A549 (cell line): ENCODE measurements at regions not wholly inside any gene's neighbourhood (a gene's known extent, or its start where the extent isn't known, plus 50 kb on each side); places are given as distances from the start of the nearest gene placed in this dataset.

Experiments
- ATAC-seq, 2 experiments: fragments of 200-7000 bp in 1 of 2; fragments of >200 bp in 1 of 2; cut with Nextera tagmentation in 1 of 2; cut with Tn5 transposase in 1 of 2; 3 replicates each; pipeline versions ENCODE4 v1.8.0 to v1.9.1; 2018 to 2020; ENCODE audit warnings: mild to moderate bottlenecking in 1 of 2, moderate library complexity in 1 of 2
- CTCF ChIA-PET: fragments of 300-600 bp; sonication (Branson Sonifier 250); formaldehyde crosslinking; extraction: SDS; loops from one replicate; lab custom pipeline; 2021; ENCODE audit warnings: antibody characterized with exemption, inconsistent platforms; lab: Yijun Ruan, JAX
- POLR2A ChIA-PET: fragments of 350-600 bp; formaldehyde crosslinking; extraction: SDS; loops from one replicate; lab custom pipeline; 2021; ENCODE audit warnings: antibody characterized with exemption, inconsistent platforms; lab: Yijun Ruan, JAX
- DNase-seq, 2 experiments: peaks; one replicate each; pipeline versions ENCODE4 v3.0.0 to v3.0.0-alpha.2; 2011 to 2016; ENCODE audit warnings: low read depth in 1 of 2, low spot score in 1 of 2
- FAIRE-seq: peaks from 2 replicates; lab custom pipeline; 2011; peaks lifted over from hg19 to GRCh38; lab: Jason Lieb, UNC
- H3K27ac ChIP-seq, 2 experiments: fragments of >200 bp; sonication (Bioruptor Twin); formaldehyde crosslinking; 3 replicates each; pipeline ENCODE4 v1.5.1; 2016 to 2017
- H3K4me1 ChIP-seq: fragments of >200 bp; sonication (Bioruptor Twin); formaldehyde crosslinking; 3 replicates; pipeline ENCODE4 v1.6.1; 2016
- H3K4me2 ChIP-seq: fragments of >200 bp; sonication (Bioruptor Twin); formaldehyde crosslinking; 3 replicates; pipeline ENCODE4 v1.6.1; 2016
- H3K4me3 ChIP-seq: fragments of >200 bp; sonication (Bioruptor Twin); formaldehyde crosslinking; 3 replicates; pipeline ENCODE4 v1.5.1; 2016
- H3K9me3 ChIP-seq: fragments of >200 bp; sonication (Bioruptor Twin); formaldehyde crosslinking; 3 replicates; pipeline ENCODE4 v1.6.1; 2016
- BHLHE40 ChIP-seq: IDR thresholded peaks from 2 replicates; pipeline ENCODE4 v1.6.1; 2012; ENCODE audit warnings: low read depth, low read length, inconsistent platforms
- CHD2 ChIP-seq: fragments of 150-350 bp; IDR thresholded peaks from 2 replicates; pipeline ENCODE4 v1.6.1; 2014; ENCODE audit warnings: low read length; ENCODE audit not compliant: partially characterized antibody
- EHMT2 ChIP-seq: fragments of 200-600 bp; sonication (generic); IDR thresholded peaks from 2 replicates; pipeline ENCODE4 v1.6.1; 2016; ENCODE audit warnings: antibody characterized with exemption, low read depth, mild to moderate bottlenecking, moderate library complexity
- FOSB ChIP-seq: fragments of 250-450 bp; sonication (Bioruptor Pico); IDR thresholded peaks from 2 replicates; pipeline ENCODE4 v1.5.0; 2020; ENCODE audit warnings: mild to moderate bottlenecking, moderate library complexity
- FOSL2 ChIP-seq, 2 experiments: fragments of 450-650 bp in 1 of 2; fragments of >200 bp in 1 of 2; sonication (Bioruptor Twin) in 1 of 2; formaldehyde crosslinking; IDR thresholded peaks; 2 replicates each; pipeline versions ENCODE4 v1.5.0 to v1.6.1; 2016 to 2020; ENCODE audit warnings: mild to moderate bottlenecking in 1 of 2, moderate library complexity in 1 of 2
- GATA3 ChIP-seq: IDR thresholded peaks from 2 replicates; pipeline ENCODE4 v1.6.1; 2012; ENCODE audit warnings: borderline replicate concordance
- HDAC2 ChIP-seq: fragments of 200-600 bp; sonication (generic); IDR thresholded peaks from 2 replicates; pipeline ENCODE4 v1.6.1; 2016
- HOXA7 ChIP-seq: fragments of 250-450 bp; sonication (Bioruptor Pico); IDR thresholded peaks from 2 replicates; pipeline ENCODE4 v1.5.0; 2020; ENCODE audit warnings: mild to moderate bottlenecking, moderate library complexity
- JUN ChIP-seq, 2 experiments: fragments of >200 bp; sonication (Bioruptor Twin); formaldehyde crosslinking; IDR thresholded peaks; 2 replicates in 1 of 2; 3 replicates in 1 of 2; pipeline ENCODE4 v1.6.1; 2016 to 2017
- KDM1A ChIP-seq: fragments of 200-600 bp; sonication (generic); IDR thresholded peaks from 2 replicates; pipeline ENCODE4 v1.6.1; 2016; ENCODE audit warnings: low read depth, mild to moderate bottlenecking
- KDM5A ChIP-seq: fragments of 200-600 bp; sonication (generic); IDR thresholded peaks from 2 replicates; pipeline ENCODE4 v1.6.1; 2016; ENCODE audit warnings: antibody characterized with exemption, mild to moderate bottlenecking
- NPAS2 ChIP-seq: fragments of 250-450 bp; sonication (Bioruptor Pico); IDR thresholded peaks from 2 replicates; pipeline ENCODE4 v1.8.0; 2022; ENCODE audit warnings: mild to moderate bottlenecking, moderate library complexity, borderline replicate concordance
- PHF8 ChIP-seq: fragments of 200-600 bp; sonication (generic); IDR thresholded peaks from 2 replicates; pipeline ENCODE4 v1.6.1; 2016; ENCODE audit warnings: low read depth, mild to moderate bottlenecking, antibody characterized with exemption, moderate library complexity, borderline replicate concordance
- POLR2A ChIP-seq: IDR thresholded peaks from 2 replicates; pipeline ENCODE4 v1.6.1; 2012; ENCODE audit warnings: mild to moderate bottlenecking, low read length
- RNF2 ChIP-seq: fragments of 200-600 bp; sonication (generic); IDR thresholded peaks from 2 replicates; pipeline ENCODE4 v1.6.1; 2016; ENCODE audit warnings: low read depth, mild to moderate bottlenecking, antibody characterized with exemption, moderate library complexity, borderline replicate concordance
- SMC3 ChIP-seq: fragments of >200 bp; sonication (Bioruptor Twin); formaldehyde crosslinking; IDR thresholded peaks from 3 replicates; pipeline ENCODE4 v1.6.1; 2018; ENCODE audit warnings: inconsistent platforms
- TFCP2L1 ChIP-seq: fragments of 250-450 bp; sonication (Bioruptor Pico); IDR thresholded peaks from 2 replicates; pipeline ENCODE4 v1.5.0; 2021; ENCODE audit warnings: mild to moderate bottlenecking
- TP53 ChIP-seq: fragments of 250-450 bp; sonication (Bioruptor Pico); IDR thresholded peaks from 2 replicates; pipeline ENCODE4 v1.5.0; 2021; ENCODE audit warnings: mild to moderate bottlenecking, moderate library complexity
- ZNF302 ChIP-seq: fragments of 250-450 bp; sonication (Bioruptor Pico); IDR thresholded peaks from 2 replicates; pipeline ENCODE4 v1.9.0; 2021; ENCODE audit warnings: inconsistent platforms, mild to moderate bottlenecking, moderate library complexity
- WGBS: methylation state at CpG from one replicate; pipeline ENCODE4 v1.1.6; 2017; ENCODE audit errors: missing lambda C conversion rate; 5-methylcytosine and 5-hydroxymethylcytosine counted together
- TF ChIP-seq, protein P1 (sequence below): fragments of 450-650 bp; IDR thresholded peaks from 2 replicates; pipeline ENCODE4 v1.6.1; 2014; ENCODE audit warnings: antibody characterized with exemption
- TF ChIP-seq, protein P2 (sequence below): fragments of 250-450 bp; sonication (Bioruptor Pico); IDR thresholded peaks from 2 replicates; pipeline ENCODE4 v1.5.0; 2021; ENCODE audit warnings: mild to moderate bottlenecking, moderate library complexity, borderline replicate concordance
- TF ChIP-seq, protein P3 (sequence below): fragments of >200 bp; sonication (Bioruptor Twin); formaldehyde crosslinking; IDR thresholded peaks from 3 replicates; pipeline ENCODE4 v1.6.1; 2016
- TF ChIP-seq, protein P4 (sequence below): fragments of 250-450 bp; sonication (Bioruptor Pico); IDR thresholded peaks from 2 replicates; pipeline ENCODE4 v1.5.0; 2020; ENCODE audit warnings: low read depth, mild to moderate bottlenecking, moderate library complexity
- TF ChIP-seq, protein P5 (sequence below): fragments of >200 bp; sonication (Bioruptor Twin); formaldehyde crosslinking; IDR thresholded peaks from 3 replicates; pipeline ENCODE4 v1.5.1; 2016
- TF ChIP-seq, protein P6 (sequence below): IDR thresholded peaks from 2 replicates; pipeline ENCODE4 v1.6.1; 2012; ENCODE audit warnings: low read depth, borderline replicate concordance

DNA sequence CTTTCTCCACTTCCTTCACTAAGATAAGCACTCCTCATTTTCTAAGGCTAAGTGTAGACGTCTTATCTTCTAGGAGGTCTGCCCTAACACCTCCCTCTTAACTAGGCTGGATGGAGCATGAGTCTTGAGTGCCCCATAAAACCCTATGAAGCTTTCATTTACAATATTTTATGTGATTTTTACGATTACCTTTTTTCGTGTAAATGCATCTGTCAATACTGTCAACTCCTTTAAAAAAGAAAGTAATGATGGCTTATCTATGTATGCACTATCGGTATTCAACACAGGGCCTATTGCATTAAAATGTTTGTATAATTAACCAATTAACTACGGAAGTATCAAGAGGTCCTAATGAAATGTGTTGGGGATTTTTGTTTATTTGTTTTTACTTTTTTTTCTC lies 156.0 kb upstream of the FAM83B start:
- Histone ChIP-seq H3K4me2 (no peak overlapping the region), H3K4me3 (no peak overlapping the region)

DNA sequence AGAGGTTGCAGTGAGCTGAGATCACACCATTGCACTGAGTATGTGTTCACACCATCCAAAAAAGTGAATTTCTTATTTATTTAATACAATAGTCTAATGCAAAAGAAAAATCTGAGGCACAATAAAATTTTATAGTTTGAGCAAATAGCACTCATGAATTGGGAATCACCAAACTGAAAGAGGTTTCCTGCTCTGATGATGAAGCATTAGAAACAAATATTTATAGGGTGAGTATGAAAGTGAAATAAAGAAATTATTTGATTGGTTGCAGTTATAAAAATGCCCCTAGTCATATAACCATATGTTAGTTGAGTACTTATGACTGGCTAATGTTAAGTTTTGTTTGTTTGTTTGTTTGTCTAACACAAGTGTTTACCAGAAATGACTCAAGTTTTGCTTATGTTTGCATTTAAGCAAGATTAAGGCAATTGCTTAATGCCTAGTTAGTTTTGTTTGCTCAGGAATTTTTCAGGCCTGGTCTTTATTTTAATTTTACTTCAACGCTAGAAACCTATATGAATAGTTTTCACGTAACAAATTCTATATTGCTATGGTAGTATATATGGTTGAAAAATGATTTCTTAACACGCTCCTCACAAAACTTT lies 151.5 kb upstream of the FAM83B start:
- ChIA-PET CTCF (interaction anchor here (0.6 kb wide), 1 partner anchor 143 kb away, joined by 3 read pairs; no protein-coding TSS in a partner anchor), POLR2A (no interaction called here)
- 87% methylated on average over 3 of the region's 3 CpGs for WGBS
- Histone ChIP-seq H3K9me3 (no peaks in the 10 kb centered on the region), H3K4me2 (no peak overlapping the region), H3K27ac (no peak overlapping the region), H3K4me3 (no peak overlapping the region), H3K4me1 (no peaks in the 10 kb centered on the region)
- ATAC-seq (no peak), DNase-seq (no peak), FAIRE-seq (no peak)
- TF ChIP-seq FOSB = no peak
- TF ChIP-seq, protein P1, sequence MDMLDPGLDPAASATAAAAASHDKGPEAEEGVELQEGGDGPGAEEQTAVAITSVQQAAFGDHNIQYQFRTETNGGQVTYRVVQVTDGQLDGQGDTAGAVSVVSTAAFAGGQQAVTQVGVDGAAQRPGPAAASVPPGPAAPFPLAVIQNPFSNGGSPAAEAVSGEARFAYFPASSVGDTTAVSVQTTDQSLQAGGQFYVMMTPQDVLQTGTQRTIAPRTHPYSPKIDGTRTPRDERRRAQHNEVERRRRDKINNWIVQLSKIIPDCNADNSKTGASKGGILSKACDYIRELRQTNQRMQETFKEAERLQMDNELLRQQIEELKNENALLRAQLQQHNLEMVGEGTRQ = no peak
- TF ChIP-seq, protein P2, sequence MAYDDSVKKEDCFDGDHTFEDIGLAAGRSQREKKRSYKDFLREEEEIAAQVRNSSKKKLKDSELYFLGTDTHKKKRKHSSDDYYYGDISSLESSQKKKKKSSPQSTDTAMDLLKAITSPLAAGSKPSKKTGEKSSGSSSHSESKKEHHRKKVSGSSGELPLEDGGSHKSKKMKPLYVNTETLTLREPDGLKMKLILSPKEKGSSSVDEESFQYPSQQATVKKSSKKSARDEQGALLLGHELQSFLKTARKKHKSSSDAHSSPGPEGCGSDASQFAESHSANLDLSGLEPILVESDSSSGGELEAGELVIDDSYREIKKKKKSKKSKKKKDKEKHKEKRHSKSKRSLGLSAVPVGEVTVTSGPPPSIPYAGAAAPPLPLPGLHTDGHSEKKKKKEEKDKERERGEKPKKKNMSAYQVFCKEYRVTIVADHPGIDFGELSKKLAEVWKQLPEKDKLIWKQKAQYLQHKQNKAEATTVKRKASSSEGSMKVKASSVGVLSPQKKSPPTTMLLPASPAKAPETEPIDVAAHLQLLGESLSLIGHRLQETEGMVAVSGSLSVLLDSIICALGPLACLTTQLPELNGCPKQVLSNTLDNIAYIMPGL = no peak
- no peak for TF ChIP-seq EHMT2
- TF ChIP-seq, protein P3, sequence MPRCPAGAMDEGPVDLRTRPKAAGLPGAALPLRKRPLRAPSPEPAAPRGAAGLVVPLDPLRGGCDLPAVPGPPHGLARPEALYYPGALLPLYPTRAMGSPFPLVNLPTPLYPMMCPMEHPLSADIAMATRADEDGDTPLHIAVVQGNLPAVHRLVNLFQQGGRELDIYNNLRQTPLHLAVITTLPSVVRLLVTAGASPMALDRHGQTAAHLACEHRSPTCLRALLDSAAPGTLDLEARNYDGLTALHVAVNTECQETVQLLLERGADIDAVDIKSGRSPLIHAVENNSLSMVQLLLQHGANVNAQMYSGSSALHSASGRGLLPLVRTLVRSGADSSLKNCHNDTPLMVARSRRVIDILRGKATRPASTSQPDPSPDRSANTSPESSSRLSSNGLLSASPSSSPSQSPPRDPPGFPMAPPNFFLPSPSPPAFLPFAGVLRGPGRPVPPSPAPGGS = no peak
- no peak for TF ChIP-seq TFCP2L1 (CRISPR knock-in tag)
- no peak for TF ChIP-seq BHLHE40
- TF ChIP-seq FOSL2 (IDR thresholded peaks at IDR 0.05) = no peak
- TF ChIP-seq FOSL2 (CRISPR knock-in tag; IDR thresholded peaks at IDR 0.05) = no peak
- no peak for TF ChIP-seq POLR2A
- no peak for TF ChIP-seq HOXA7 (CRISPR knock-in tag)
- no peak for TF ChIP-seq JUN (IDR thresholded peaks at IDR 0.05)
- TF ChIP-seq KDM5A = no peak

More for the DNA sequence above, 156.0 kb upstream of the FAM83B start:
- H3K4me1 ChIP-seq = no peaks in the 10 kb centered on the region
- ATAC-seq (no peak), FAIRE-seq (no peak), DNase-seq (no peak)
- CTCF ChIA-PET = no interaction called here
- TF ChIP-seq RNF2 = no peak
- no peak for TF ChIP-seq GATA3
- no peak for TF ChIP-seq HOXA7 (CRISPR knock-in tag)
- TF ChIP-seq, protein P4, sequence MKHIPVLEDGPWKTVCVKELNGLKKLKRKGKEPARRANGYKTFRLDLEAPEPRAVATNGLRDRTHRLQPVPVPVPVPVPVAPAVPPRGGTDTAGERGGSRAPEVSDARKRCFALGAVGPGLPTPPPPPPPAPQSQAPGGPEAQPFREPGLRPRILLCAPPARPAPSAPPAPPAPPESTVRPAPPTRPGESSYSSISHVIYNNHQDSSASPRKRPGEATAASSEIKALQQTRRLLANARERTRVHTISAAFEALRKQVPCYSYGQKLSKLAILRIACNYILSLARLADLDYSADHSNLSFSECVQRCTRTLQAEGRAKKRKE (CRISPR knock-in tag) = no peak
- TF ChIP-seq, protein P2 = no peak
- TF ChIP-seq, protein P5, sequence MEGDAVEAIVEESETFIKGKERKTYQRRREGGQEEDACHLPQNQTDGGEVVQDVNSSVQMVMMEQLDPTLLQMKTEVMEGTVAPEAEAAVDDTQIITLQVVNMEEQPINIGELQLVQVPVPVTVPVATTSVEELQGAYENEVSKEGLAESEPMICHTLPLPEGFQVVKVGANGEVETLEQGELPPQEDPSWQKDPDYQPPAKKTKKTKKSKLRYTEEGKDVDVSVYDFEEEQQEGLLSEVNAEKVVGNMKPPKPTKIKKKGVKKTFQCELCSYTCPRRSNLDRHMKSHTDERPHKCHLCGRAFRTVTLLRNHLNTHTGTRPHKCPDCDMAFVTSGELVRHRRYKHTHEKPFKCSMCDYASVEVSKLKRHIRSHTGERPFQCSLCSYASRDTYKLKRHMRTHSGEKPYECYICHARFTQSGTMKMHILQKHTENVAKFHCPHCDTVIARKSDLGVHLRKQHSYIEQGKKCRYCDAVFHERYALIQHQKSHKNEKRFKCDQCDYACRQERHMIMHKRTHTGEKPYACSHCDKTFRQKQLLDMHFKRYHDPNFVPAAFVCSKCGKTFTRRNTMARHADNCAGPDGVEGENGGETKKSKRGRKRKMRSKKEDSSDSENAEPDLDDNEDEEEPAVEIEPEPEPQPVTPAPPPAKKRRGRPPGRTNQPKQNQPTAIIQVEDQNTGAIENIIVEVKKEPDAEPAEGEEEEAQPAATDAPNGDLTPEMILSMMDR = no peak
- no peak for TF ChIP-seq CHD2
- no peak for TF ChIP-seq PHF8
- TF ChIP-seq TP53 (CRISPR knock-in tag) = no peak
- TF ChIP-seq, protein P1 = no peak
- TF ChIP-seq POLR2A = no peak
- TF ChIP-seq KDM1A = no peak
- TF ChIP-seq, protein P6, sequence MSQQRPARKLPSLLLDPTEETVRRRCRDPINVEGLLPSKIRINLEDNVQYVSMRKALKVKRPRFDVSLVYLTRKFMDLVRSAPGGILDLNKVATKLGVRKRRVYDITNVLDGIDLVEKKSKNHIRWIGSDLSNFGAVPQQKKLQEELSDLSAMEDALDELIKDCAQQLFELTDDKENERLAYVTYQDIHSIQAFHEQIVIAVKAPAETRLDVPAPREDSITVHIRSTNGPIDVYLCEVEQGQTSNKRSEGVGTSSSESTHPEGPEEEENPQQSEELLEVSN = no peak
- no peak for TF ChIP-seq HDAC2
- no peak for TF ChIP-seq NPAS2 (CRISPR knock-in tag)
- TF ChIP-seq SMC3 = no peak
- TF ChIP-seq ZNF302 = no peak
- no peak for TF ChIP-seq BHLHE40
- TF ChIP-seq, all 56 proteins: peak for 0
- no peaks in the 10 kb centered on the region for H3K9me3 ChIP-seq
- 45% methylated on average over 5 of the region's 5 CpGs for WGBS
- H3K27ac ChIP-seq = no peak overlapping the region
- POLR2A ChIA-PET = no interaction called here
